ENCODE measurements at regions not wholly inside any gene's neighbourhood (a gene's known extent, or its start where the extent isn't known, plus 50 kb on each side); places are given as distances from the start of the nearest gene placed in this dataset.
"Not testable (repeated sequence)": the region's sequence is repeated elsewhere in the genome, so short reads cannot be mapped to it uniquely, and the experiment has no call there.

- Histone ChIP-seq H3K9me3 (ENCODE audit: insufficient read depth, low read length) (no peaks in the 10 kb centered on the region), H3K79me2 (ENCODE audit: low read length) (no peaks in the 10 kb centered on the region), H3K4me3 (ENCODE audit: low read length) (no peak overlapping the region), H2AFZ (ENCODE audit: low read depth, low read length) (no peak overlapping the region), H3K36me3 (replicated peaks; ENCODE audit: low read depth, low read length) (no peaks in the 10 kb centered on the region), H3K4me1 (ENCODE audit: low read length) (no peaks in the 10 kb centered on the region), H3K27me3 (ENCODE audit: low read depth, low read length) (no peaks in the 10 kb centered on the region), H3K27ac (ENCODE audit: low read length) (no peak overlapping the region), H3K4me2 (ENCODE audit: low read length) (no peak overlapping the region), H3K9ac (ENCODE audit: low read length) (no peak overlapping the region), H4K20me1 (ENCODE audit: insufficient read depth, low read length) (no peaks in the 10 kb centered on the region)
- no peak for TF ChIP-seq CTCF (IDR thresholded peaks at IDR 0.05; ENCODE audit: low read depth, low read length)
- TF ChIP-seq EZH2phosphoT487 (IDR thresholded peaks at IDR 0.05; ENCODE audit: low read depth): no peak
These were observed 639.5 kb downstream of the ANKRD7 start for GRCh38 chr7:118863966-118864365.

GRCh38 chr7:118867860-118868259 lies 643.4 kb downstream of the ANKRD7 start:
- Histone ChIP-seq H3K27ac (ENCODE audit: low read length) (no peak overlapping the region), H4K20me1 (ENCODE audit: insufficient read depth, low read length) (no peaks in the 10 kb centered on the region), H3K4me2 (ENCODE audit: low read length) (no peak overlapping the region), H2AFZ (ENCODE audit: low read depth, low read length) (no peak overlapping the region), H3K27me3 (ENCODE audit: low read depth, low read length) (no peaks in the 10 kb centered on the region), H3K79me2 (ENCODE audit: low read length) (no peaks in the 10 kb centered on the region), H3K36me3 (replicated peaks; ENCODE audit: low read depth, low read length) (no peaks in the 10 kb centered on the region), H3K9ac (ENCODE audit: low read length) (no peak overlapping the region), H3K4me1 (ENCODE audit: low read length) (no peaks in the 10 kb centered on the region), H3K9me3 (ENCODE audit: insufficient read depth, low read length) (no peaks in the 10 kb centered on the region), H3K4me3 (ENCODE audit: low read length) (no peak overlapping the region)
- no peak for TF ChIP-seq CTCF (IDR thresholded peaks at IDR 0.05; ENCODE audit: low read depth, low read length)
- no peak for TF ChIP-seq EZH2phosphoT487 (IDR thresholded peaks at IDR 0.05; ENCODE audit: low read depth)

GRCh38 chr7:118869141-118869540 lies 644.6 kb downstream of the ANKRD7 start:
- H3K27me3 ChIP-seq (ENCODE audit: low read depth, low read length); H3K79me2 ChIP-seq (ENCODE audit: low read length); H2AFZ ChIP-seq (ENCODE audit: low read depth, low read length); H3K4me2 ChIP-seq (ENCODE audit: low read length); H4K20me1 ChIP-seq (ENCODE audit: insufficient read depth, low read length); H3K9me3 ChIP-seq (ENCODE audit: insufficient read depth, low read length); H3K4me1 ChIP-seq (ENCODE audit: low read length); H3K36me3 ChIP-seq (replicated peaks; ENCODE audit: low read depth, low read length); H3K27ac ChIP-seq (ENCODE audit: low read length); H3K9ac ChIP-seq (ENCODE audit: low read length); H3K4me3 ChIP-seq (ENCODE audit: low read length): not testable (repeated sequence)

GRCh38 chr7:118870187-118870586 lies 645.7 kb downstream of the ANKRD7 start:
- Histone ChIP-seq H2AFZ (ENCODE audit: low read depth, low read length) (peak overlapping the region; percentile 14; the same call in 1 of the 2 replicates), H3K36me3 (replicated peaks; ENCODE audit: low read depth, low read length) (no peaks in the 10 kb centered on the region), H3K27ac (ENCODE audit: low read length) (no peak overlapping the region), H3K4me1 (ENCODE audit: low read length) (no peaks in the 10 kb centered on the region), H3K79me2 (ENCODE audit: low read length) (no peaks in the 10 kb centered on the region), H3K27me3 (ENCODE audit: low read depth, low read length) (no peaks in the 10 kb centered on the region), H3K4me3 (ENCODE audit: low read length) (no peak overlapping the region), H3K4me2 (ENCODE audit: low read length) (no peak overlapping the region), H3K9me3 (ENCODE audit: insufficient read depth, low read length) (no peaks in the 10 kb centered on the region), H3K9ac (ENCODE audit: low read length) (no peak overlapping the region), H4K20me1 (ENCODE audit: insufficient read depth, low read length) (no peaks in the 10 kb centered on the region)
- no peak for TF ChIP-seq EZH2phosphoT487 (IDR thresholded peaks at IDR 0.05; ENCODE audit: low read depth)
- peak; percentile 65 for TF ChIP-seq CTCF (IDR thresholded peaks at IDR 0.05; ENCODE audit: low read depth, low read length)

- Histone ChIP-seq H3K4me2 (ENCODE audit: low read length) (no peak overlapping the region), H3K9ac (ENCODE audit: low read length) (no peak overlapping the region), H3K27me3 (ENCODE audit: low read depth, low read length) (no peaks in the 10 kb centered on the region), H3K27ac (ENCODE audit: low read length) (no peak overlapping the region), H4K20me1 (ENCODE audit: insufficient read depth, low read length) (no peaks in the 10 kb centered on the region), H3K4me3 (ENCODE audit: low read length) (no peak overlapping the region), H3K9me3 (ENCODE audit: insufficient read depth, low read length) (no peaks in the 10 kb centered on the region), H3K4me1 (ENCODE audit: low read length) (no peaks in the 10 kb centered on the region), H3K79me2 (ENCODE audit: low read length) (no peaks in the 10 kb centered on the region), H3K36me3 (replicated peaks; ENCODE audit: low read depth, low read length) (no peaks in the 10 kb centered on the region), H2AFZ (ENCODE audit: low read depth, low read length) (no peak overlapping the region)
- TF ChIP-seq CTCF (IDR thresholded peaks at IDR 0.05; ENCODE audit: low read depth, low read length) (no peak), EZH2phosphoT487 (IDR thresholded peaks at IDR 0.05; ENCODE audit: low read depth) (no peak)
These were observed 648.1 kb downstream of the ANKRD7 start for GRCh38 chr7:118872568-118872967.

Data from OCI-LY3 (cell line).